ENCODE measurements at regions not wholly inside any gene's neighbourhood (a gene's known extent, or its start where the extent isn't known, plus 50 kb on each side); places are given as distances from the start of the nearest gene placed in this dataset.

DNA sequence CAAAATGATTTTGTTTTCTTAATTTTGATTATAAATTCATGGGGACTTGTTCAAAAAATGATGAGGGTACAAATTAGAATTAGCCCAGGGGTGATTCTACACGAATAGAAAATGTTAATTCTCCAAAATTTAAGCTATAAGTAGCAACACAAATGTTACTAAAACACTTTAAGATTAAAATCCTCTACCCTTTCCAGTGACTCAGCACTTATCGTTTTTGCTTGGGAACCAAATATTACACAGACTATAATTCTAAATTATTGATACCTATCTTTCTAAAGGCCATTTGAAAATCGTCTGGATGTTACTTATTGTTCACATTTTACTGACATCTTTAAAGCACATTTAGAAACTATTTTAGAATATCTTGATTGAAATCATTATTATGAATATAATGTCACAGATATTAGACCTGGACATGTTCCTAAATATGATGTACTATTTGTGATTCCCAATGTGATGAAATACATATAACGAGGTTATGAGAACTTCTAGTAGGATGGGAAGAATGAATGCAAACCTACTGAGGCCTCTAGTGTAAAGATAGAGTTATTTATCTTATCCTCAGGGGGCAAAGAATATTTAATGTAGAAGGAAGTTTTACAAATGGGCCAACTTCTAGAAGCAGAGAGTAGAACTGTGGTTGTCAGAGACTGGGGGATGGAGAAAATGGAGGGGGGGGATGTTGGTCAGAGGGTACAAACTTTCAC lies 132.0 kb upstream of the TP63 start:
- 74% methylated on average over 4 of the region's 4 CpGs for WGBS
- H3K4me1 ChIP-seq (ENCODE audit: insufficient read depth) = no peaks in the 10 kb centered on the region
- DNase-seq (ENCODE audit: extremely low spot score) = no peak

DNA sequence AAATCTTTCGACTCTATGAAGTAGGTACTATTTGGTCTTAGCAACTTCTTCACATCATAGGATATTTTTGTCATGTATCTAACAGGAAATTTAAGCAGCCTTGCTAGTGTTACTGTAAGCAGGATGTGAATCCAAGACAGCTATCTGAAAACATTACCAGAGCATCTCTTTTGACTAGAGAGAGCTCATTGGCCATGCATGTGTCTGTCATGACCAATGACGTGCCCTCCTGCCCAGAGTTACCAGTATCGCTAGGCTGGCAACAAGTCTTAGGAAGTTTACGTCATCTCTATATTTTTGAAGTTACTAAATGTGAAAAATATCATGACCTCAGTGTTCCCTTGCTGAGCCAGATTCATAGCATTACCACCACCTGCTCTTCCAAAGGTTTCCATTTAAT lies 130.9 kb upstream of the TP63 start:
- no peaks in the 10 kb centered on the region for H3K4me1 ChIP-seq (ENCODE audit: insufficient read depth)
- WGBS = 93% methylated on average over 4 of the region's 4 CpGs
- no peak overlapping the region for H3K27ac ChIP-seq (ENCODE audit: low read depth)
- no peak for DNase-seq (ENCODE audit: extremely low spot score)
- H3K4me3 ChIP-seq (ENCODE audit: low read depth, low read length) = no peak overlapping the region
- no peaks in the 10 kb centered on the region for H3K36me3 ChIP-seq (ENCODE audit: insufficient read depth)

More for the DNA sequence above, 132.0 kb upstream of the TP63 start:
- no peaks in the 10 kb centered on the region for H3K36me3 ChIP-seq (ENCODE audit: insufficient read depth)
- H3K4me3 ChIP-seq (ENCODE audit: low read depth, low read length) = no peak overlapping the region
- H3K27ac ChIP-seq (ENCODE audit: low read depth) = no peak overlapping the region

DNA sequence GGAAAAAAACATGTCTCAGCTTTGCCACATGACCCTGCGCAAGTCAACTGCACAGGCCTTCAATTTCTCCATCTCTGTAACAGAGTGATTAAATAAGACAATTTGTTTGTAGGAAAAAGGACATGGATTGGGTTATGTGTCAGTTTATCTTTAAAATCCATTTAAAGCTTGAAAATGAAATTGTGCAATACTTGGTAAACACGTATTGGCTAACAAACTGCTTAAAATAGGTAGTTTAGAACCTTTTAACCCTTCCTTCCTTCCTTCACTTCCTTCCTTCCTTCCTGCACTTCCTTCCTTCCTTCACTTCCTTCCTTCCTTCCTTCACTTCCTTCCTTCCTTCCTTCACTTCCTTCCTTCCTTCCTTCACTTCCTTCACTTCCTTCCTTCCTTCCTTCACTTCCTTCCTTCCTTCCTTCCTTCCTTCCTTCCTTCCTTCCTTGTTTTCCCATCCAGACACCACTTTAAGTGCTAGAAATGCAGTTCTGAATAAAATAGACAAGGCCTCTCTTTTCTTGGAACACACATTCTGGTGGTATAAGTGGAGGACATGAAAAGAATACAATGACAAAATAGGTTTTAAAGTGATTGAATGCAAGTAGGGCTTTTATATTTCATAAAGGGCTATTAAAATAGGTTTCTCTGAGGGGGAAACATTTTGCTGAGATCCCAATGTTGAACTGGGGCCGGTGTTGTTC lies 130.2 kb upstream of the TP63 start:
- Histone ChIP-seq H3K4me3 (ENCODE audit: low read depth, low read length) (no peak overlapping the region), H3K4me1 (ENCODE audit: insufficient read depth) (no peaks in the 10 kb centered on the region), H3K27ac (ENCODE audit: low read depth) (no peak overlapping the region), H3K36me3 (ENCODE audit: insufficient read depth) (no peaks in the 10 kb centered on the region)
- no peak for DNase-seq (ENCODE audit: extremely low spot score)
- WGBS = 80% methylated on average over 3 of the region's 3 CpGs

DNA sequence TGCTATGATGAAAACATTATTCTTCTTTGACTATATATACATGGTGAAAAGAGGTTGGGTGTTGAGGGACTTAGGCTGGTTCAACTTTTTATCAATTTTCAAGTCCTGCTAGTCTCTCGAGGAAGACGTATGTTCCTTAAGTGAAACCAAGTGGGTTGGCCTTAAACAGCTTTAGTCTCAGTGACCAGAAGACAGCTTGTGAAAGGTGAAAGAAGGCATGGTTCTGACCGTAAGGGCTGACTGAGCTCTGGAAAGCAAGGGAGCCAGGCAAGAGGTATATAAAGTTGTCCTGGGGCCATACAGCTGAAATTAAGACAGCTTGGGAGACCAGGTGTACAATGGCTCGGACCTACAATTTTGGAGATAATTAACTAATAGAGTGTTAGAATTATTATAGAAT lies 128.9 kb upstream of the TP63 start:
- H3K27ac ChIP-seq (ENCODE audit: low read depth) = no peak overlapping the region
- DNase-seq (ENCODE audit: extremely low spot score) = no peak
- no peak overlapping the region for H3K4me3 ChIP-seq (ENCODE audit: low read depth, low read length)
- H3K36me3 ChIP-seq (ENCODE audit: insufficient read depth) = no peaks in the 10 kb centered on the region
- 81% methylated on average over 4 of the region's 4 CpGs for WGBS
- H3K4me1 ChIP-seq (ENCODE audit: insufficient read depth) = no peaks in the 10 kb centered on the region

DNA sequence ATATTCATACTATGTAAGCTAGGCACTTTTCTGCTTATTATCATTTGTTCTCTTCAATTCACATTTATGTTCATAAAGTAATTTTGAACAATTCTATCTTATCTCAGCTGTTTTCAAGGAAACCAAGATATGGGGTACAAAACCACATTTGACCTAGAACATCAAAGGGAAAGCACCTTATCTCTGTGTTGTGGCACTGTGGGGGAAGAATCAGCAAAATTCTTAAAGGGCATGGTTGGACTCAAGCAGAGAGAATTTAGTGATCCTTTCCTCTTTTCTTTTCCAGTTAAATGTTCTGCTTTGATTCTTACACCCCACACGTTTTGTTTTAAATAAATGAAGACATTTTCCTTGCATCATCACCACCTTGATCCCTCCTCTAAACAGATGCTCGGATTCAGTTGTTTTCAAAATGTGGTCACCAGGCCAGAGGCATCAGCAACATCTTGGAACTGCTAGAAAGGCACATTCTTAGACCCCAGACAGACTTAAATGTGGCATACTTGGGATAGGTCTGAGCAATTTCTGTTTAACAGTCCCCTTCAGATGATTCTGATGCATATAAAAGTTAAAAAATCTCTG lies 128.4 kb upstream of the TP63 start:
- H3K4me3 ChIP-seq (ENCODE audit: low read depth, low read length) = no peak overlapping the region
- no peak for DNase-seq (ENCODE audit: extremely low spot score)
- no peaks in the 10 kb centered on the region for H3K36me3 ChIP-seq (ENCODE audit: insufficient read depth)
- 55% methylated on average over 2 of the region's 2 CpGs for whole genome bisulfite sequencing
- no peak overlapping the region for H3K27ac ChIP-seq (ENCODE audit: low read depth)
- H3K4me1 ChIP-seq (ENCODE audit: insufficient read depth) = no peaks in the 10 kb centered on the region

DNA sequence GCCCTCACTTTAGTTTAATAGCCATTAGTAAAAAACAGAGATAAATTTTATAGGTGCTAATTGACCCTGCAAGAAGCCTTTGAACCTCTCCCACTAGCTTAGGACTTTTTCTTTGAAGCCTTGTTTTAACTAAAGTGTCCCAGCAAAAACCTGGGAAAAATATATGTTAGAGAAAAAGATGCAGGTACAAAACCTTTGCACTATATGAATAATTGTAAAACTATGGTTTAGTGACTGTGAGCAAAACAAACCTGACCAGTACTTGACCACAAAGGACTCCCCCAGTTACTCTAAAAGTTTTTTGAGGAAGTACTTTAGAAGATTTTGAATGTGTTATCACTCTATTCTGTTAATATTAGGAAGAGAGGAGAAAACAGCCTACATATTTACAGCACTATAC lies 123.3 kb upstream of the TP63 start:
- Histone ChIP-seq H3K27ac (ENCODE audit: low read depth) (no peak overlapping the region), H3K36me3 (ENCODE audit: insufficient read depth) (no peaks in the 10 kb centered on the region), H3K4me3 (ENCODE audit: low read depth, low read length) (no peak overlapping the region), H3K4me1 (ENCODE audit: insufficient read depth) (no peaks in the 10 kb centered on the region)
- DNase-seq (ENCODE audit: extremely low spot score) = no peak

DNA sequence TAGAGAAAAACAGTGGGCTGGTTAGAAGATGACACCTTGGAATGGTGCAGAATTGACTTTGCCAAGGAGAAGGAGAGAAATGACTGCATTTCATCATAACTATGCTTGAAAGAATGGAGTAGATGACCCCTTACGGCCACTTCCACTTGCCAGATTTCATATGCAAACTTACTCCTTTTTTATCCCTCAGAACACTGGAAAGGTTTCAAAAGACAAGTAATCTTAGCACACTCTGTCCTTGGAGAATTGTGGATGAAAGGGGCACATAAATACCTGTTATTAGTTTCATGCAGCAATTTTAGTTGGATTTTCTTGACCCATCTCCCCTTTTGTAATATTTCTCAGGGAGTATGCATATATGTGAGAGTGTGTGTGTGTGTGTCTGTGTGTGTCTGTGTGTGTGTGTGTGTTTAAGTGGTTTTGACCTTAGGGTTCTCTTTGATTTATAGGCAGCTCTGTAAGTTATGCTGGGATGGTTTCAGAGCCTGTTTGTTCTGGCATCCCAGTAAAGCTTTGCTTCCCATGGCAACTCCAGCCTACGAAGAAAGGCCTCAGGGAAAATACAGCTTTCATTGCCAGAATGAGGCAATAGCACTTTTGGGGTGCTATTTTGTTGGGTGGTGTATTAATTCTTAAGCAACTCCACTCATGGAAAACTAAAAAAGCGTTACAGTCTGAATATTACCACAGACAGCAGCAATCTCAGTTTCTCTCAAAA lies 122.2 kb upstream of the TP63 start:
- DNase-seq (ENCODE audit: extremely low spot score) = peak; percentile 23
- H3K4me1 ChIP-seq (ENCODE audit: insufficient read depth) = no peaks in the 10 kb centered on the region
- H3K36me3 ChIP-seq (ENCODE audit: insufficient read depth) = no peaks in the 10 kb centered on the region
- WGBS = 56% methylated on average over 3 of the region's 3 CpGs
- no peak overlapping the region for H3K4me3 ChIP-seq (ENCODE audit: low read depth, low read length)
- H3K27ac ChIP-seq (ENCODE audit: low read depth) = no peak overlapping the region

DNA sequence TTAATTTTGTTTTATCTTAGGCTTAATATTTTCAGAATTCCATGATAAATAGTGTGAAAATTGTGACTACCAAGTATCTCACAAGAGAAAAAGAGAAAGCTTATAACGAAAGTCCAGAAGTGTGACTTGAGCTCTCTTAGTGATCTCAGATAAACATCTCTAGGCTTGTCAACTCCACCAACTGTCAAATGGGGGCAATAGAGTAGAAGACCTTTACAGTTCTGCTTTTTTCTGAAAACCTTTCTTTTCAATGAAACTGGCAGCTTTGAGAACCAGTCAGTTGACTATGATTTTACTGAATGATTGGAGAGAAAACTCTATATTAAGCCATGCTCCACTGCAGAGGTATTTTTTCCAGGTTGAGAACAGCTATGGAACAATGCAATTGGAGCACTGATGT lies 119.2 kb upstream of the TP63 start:
- no peak overlapping the region for H3K4me3 ChIP-seq (ENCODE audit: low read depth, low read length)
- no peak overlapping the region for H3K27ac ChIP-seq (ENCODE audit: low read depth)
- DNase-seq (ENCODE audit: extremely low spot score) = no peak
- H3K36me3 ChIP-seq (ENCODE audit: insufficient read depth) = no peaks in the 10 kb centered on the region
- no peaks in the 10 kb centered on the region for H3K4me1 ChIP-seq (ENCODE audit: insufficient read depth)
- WGBS = 72% methylated on average over 1 of the region's 1 CpG

DNA sequence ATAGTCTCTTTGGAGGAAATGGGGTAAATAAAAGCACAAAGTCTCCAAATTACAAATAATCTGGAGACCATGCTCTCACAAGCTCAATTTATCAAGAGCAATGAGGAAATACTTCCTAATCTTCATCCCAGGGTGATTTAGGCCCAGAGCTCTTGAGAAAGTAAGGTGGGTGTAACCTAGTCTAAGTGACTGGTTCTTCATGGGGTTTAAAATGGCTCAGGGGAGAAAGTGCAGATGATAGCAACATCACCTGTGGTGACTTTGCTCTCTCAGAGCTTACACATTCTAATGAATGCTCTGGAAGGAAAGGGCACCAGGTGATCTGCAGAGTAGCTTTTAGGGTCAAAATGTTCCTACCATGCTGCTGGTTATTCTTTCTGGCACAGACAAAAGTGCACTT lies 118.4 kb upstream of the TP63 start:
- Histone ChIP-seq H3K4me1 (ENCODE audit: insufficient read depth) (no peaks in the 10 kb centered on the region), H3K36me3 (ENCODE audit: insufficient read depth) (no peaks in the 10 kb centered on the region), H3K4me3 (ENCODE audit: low read depth, low read length) (no peak overlapping the region), H3K27ac (ENCODE audit: low read depth) (no peak overlapping the region)
- no peak for DNase-seq (ENCODE audit: extremely low spot score)

DNA sequence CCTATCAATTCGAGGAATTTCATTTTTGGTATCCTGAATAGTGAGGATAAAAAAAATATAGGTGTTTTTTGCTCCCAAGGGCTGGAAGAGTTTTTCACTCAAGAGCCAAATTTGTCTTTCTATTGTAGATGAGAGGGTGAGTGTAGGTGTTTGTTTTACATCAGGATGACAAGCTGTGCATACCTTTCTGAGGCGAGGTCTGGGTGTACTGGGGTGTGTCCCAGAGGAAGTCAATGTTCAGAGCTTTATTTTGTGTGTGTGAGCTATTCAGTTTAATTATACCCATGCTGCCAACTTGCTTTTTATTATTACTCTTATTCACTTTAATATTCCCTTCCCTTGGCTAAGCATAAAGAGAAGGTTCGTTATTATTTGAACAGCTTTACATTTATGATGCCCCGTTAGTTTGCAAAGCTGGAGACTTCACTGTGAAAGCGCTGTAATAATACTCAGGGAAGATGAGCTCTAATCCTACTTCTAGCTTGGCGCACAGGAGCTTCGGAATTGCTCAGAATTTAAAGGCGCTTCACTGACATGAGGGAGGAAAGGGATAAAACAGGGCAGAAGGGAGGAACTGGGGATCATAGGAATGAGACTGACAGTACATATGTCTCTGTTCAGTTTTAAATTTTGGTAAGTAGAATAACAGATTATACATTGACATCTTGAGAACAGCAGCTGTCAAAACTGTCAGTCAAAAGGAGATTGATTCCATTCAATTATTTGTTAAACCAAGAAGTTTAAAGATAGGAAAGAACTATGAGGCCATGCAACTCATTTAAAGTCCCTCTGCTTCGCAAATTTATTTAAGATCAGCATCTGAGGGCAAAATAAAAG lies 117.7 kb upstream of the TP63 start:
- no peaks in the 10 kb centered on the region for H3K4me1 ChIP-seq (ENCODE audit: insufficient read depth)
- DNase-seq (ENCODE audit: extremely low spot score) = peak; percentile 35
- no peaks in the 10 kb centered on the region for H3K36me3 ChIP-seq (ENCODE audit: insufficient read depth)
- H3K4me3 ChIP-seq (ENCODE audit: low read depth, low read length) = no peak overlapping the region
- no peak overlapping the region for H3K27ac ChIP-seq (ENCODE audit: low read depth)
- WGBS = 76% methylated on average over 9 of the region's 9 CpGs

DNA sequence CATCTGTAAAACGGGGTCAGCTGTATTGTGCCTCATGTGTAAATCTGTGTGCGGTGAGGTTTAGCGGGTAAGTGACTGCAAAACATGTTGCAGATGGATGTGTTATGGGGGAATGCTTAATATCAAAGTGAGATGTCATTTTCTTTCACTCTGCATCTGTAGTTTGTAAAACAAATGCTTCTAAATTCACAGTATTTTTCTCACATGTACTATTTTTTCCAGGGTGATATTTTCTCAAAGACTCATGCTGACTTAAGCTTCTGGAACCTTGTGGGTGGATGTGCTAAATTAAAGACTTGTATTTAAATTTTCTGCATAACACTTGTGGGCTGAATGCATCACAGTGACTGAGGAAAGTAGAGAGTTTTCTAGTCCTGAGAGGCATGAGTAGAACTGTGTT lies 115.2 kb upstream of the TP63 start:
- H3K4me1 ChIP-seq (ENCODE audit: insufficient read depth) = no peaks in the 10 kb centered on the region
- H3K4me3 ChIP-seq (ENCODE audit: low read depth, low read length) = no peak overlapping the region
- no peaks in the 10 kb centered on the region for H3K36me3 ChIP-seq (ENCODE audit: insufficient read depth)
- H3K27ac ChIP-seq (ENCODE audit: low read depth) = no peak overlapping the region
- 63% methylated on average over 3 of the region's 3 CpGs for WGBS
- DNase-seq (ENCODE audit: extremely low spot score) = no peak

DNA sequence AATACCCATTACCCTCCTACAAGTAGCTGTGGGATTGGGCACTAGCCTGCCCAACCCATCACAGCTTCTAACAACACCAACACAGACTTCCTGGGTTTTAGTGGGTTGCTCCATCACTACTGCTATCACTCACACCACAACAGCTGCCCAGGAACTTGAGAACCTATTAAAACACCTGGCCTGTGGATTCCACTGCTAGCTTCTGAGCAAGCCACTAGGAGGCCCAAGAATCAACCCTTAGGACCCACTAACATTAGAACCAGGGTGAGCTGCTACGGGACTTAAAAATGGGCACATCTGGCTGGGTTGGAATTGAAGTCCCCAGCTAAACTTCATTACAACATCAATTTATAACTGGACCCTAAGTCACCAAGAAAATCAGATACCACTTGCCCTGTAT lies 113.2 kb upstream of the TP63 start:
- 93% methylated on average over 1 of the region's 1 CpG for WGBS
- no peaks in the 10 kb centered on the region for H3K36me3 ChIP-seq (ENCODE audit: insufficient read depth)
- no peak for DNase-seq (ENCODE audit: extremely low spot score)
- no peak overlapping the region for H3K27ac ChIP-seq (ENCODE audit: low read depth)
- H3K4me1 ChIP-seq (ENCODE audit: insufficient read depth) = no peaks in the 10 kb centered on the region
- no peak overlapping the region for H3K4me3 ChIP-seq (ENCODE audit: low read depth, low read length)

DNA sequence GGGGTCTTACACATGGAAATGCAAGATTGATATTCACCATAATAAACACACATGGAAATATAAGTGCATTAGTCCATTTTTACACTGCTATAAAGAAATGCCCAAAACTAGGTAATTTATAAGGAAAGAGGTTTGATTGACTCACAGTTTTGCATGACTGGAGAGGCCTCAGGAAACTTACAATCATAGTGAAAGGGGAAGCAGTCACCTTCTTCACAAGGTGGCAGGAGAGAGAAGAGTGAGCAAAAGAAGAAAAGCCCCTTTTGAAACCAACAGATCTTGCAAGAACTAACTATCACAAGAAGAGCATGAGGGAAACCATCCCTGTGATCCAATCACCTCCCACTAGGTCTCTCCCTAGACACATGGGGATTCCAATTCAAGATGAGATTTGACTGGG lies 111.7 kb upstream of the TP63 start:
- DNase-seq (ENCODE audit: extremely low spot score) = no peak
- Histone ChIP-seq H3K4me3 (ENCODE audit: low read depth, low read length) (no peak overlapping the region), H3K27ac (ENCODE audit: low read depth) (no peak overlapping the region), H3K4me1 (ENCODE audit: insufficient read depth) (no peaks in the 10 kb centered on the region), H3K36me3 (ENCODE audit: insufficient read depth) (no peaks in the 10 kb centered on the region)

Measured in urinary bladder (tissue), 3 donors.